Dermis microvascular lymphatic vessel endothelial cell (primary cell): ENCODE measurements at regions not wholly inside any gene's neighbourhood (a gene's known extent, or its start where the extent isn't known, plus 50 kb on each side); places are given as distances from the start of the nearest gene placed in this dataset.
"Not testable (repeated sequence)": the region's sequence is repeated elsewhere in the genome, so short reads cannot be mapped to it uniquely, and the experiment has no call there.

ENCODE experiments used
- DNase-seq, 2 donors: peaks; one replicate each; pipeline versions ENCODE4 v3.0.0 to v3.0.0-alpha.2; 2010; ENCODE audit warnings: low read depth in 2 of 2

DNA sequence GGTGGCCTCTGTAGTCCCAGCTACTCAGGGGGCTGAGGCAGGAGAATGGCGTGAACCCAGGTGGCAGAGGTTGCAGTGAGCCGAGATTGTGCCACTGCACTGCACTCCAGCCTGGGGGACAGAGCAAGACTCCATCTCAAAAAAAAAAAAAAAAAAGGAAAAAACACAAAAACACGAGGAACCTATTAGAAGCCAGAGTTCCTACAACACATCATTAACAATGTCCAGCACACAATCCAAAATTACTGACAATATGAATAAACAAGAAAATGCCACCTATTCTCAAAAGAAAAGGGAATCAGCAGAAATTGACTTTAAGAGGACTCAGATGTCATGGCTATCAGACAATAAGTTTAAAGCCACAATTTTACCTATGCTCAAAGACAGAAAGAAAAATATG, 57.3 kb upstream of the HS3ST3A1 start:
- DNase-seq, result not testable (repeated sequence)

DNA sequence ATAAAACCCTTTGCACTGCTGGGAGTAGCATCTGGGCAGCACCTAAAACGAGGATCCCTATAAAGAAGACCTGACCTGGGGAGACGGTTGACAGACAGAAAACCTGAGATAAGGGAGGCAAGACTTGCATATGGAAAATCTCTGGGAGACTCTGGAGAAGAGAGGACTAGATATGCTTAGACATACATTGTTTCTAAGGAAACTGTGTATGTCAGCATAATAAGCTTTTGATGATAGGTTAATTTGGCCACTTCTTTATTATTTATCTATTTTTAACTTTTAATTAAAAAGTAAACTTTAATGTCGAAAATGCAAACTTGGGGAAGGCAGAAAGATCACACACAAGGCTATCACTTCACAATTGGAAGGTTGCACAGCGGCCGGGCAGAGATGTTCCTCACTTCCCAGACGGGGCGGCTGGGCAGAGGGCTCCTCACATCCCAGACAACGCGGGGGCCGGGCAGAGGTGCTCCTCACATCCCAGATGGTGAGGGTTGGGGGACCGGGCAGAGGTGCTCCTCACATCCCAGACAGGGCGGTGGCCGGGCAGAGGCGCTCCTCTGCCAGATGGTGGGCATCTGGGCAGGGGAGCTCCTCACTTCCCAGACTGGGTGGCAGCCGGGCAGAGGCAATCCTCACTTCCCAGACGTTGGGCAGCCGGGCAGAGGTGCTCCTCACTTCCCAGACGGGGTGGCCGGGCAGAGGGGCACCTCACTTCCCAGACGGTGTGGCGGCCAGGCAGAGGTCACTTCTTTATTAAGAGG, 64.3 kb upstream of the HS3ST3A1 start:
- DNase-seq, result no peak

DNA sequence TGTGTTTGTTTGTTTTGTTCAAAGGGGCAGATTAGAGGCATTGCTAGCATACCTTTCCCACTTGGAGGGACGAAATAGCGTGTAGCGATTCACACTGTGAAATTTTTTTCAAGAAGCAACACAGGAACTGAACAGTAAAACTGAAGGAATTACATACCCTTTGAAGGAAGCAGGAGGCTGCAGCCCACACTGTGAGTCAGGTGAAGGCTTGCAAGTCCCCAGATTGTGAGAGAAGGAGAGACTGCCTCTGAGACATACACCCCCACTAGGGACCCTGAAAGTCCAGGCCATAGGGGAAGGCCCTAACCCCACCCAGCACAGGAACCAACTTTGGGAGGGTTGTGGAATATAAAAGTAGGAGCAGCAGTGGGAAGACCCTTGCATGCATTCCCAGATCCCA, 69.6 kb upstream of the HS3ST3A1 start:
- DNase-seq, result no peak

DNA sequence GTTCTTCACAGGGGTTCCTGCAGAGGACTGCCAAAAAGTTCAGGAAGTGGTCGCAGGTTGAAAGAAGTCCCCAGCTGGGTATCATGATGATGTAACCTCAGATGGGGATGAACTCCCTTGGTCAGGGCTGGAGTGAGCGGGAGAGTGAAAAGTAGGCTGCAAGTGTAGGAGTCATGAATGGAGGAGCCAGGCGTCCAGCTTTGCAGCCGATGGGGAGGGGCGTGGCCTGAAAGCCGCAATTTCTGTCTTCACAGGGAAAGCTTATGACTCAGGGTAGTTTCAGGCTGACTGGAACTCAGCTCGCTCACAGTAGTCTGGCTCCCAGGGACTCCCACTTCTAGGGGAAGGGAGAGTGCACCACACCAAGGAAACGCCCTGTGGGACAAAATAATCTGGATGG, 70.0 kb upstream of the HS3ST3A1 start:
- DNase-seq, result no peak

DNA sequence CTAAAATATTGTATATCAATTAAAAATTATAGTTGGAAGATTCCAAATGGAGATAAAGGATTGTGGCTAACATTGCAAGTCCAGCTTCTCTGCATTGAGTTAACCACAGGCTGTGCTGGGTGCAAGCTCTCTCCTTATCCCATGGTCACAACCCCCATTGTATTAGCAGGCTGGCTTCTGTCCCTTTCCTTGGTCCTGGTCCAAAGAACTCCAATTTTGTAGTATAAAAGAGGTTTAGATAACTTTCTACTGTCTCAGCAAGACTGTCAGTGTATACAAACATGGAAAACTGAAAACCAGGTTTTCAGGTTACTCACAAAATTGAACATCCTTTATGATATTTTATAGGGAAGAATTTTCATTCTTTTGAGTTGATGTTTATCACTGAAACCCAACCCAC, 76.6 kb upstream of the HS3ST3A1 start:
- DNase-seq, result no peak

DNA sequence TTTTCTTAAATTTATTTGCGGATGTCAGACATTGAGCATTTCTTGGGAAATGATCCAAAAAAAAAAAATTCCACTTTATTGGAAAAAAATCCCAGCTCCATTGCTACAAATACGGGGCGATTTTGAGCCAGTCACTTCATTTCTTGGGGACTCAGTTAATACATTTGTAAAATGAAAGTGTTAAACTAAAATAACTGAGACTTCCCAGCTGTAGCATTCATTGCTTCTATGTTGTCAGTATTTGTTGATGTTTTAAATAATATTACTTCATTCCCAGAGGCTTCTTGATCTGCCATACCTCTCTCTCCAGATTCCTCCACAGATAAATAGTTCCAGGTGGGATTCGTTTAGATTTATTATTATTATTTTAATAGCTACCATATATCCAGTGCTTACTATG, 77.1 kb upstream of the HS3ST3A1 start:
- DNase-seq, result no peak

DNA sequence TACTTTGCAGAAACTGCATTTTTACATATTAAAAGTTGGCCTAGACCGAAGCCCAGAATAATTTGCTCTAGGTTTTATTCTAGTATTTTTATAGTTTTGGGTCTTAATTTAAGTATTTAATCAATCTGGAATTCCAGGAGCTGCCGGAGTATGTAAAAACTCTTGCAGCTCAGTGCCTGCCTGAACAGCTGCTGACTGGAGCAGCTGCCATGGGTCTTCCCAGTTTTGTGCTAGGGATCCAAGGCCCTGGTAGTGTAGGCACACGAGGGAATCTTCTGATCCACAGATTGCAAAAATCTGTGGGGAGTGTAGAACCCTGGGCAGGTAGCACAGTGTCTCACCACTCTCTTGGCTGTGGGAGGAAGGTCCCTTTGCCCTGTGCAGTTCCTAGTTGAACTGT, 87.0 kb upstream of the HS3ST3A1 start:
- no peak for DNase-seq

DNA sequence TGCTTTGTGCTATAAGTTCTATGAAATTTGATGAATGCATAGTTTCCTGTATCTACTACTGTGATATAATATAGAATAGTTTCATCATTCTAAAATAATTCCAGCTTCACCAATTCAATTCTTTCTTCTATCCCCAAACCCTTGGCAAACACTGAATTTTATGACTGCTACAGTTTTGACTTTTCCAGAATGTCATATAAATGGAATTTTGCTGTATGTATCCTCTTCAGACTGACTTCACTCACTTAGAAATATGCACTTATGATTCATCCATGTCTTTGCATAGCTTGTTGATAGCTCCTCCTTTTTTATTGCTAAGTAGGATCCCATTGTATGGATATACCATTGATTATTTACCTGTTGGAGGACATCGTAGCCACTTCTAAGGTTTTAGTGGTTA, 89.1 kb upstream of the HS3ST3A1 start:
- no peak for DNase-seq

DNA sequence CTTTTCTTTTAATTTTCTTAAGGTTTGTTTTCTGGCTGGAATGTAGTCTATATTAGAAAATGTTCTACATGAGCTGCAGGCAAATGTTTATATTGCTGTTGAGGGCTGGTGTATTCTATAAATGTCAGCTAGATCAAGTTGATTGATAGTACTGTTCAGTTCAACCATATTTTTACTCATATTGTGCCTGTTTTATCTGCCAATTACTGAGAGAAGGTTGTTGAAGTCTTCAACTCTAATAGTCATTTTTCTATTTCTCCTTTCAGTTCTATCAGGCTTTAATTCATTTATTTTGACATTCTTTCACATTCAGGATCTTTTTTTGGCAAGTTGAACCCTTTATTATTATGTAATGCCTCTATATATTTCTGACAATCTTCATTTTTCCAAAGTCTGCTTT, 93.2 kb upstream of the HS3ST3A1 start:
- DNase-seq, result no peak

DNA sequence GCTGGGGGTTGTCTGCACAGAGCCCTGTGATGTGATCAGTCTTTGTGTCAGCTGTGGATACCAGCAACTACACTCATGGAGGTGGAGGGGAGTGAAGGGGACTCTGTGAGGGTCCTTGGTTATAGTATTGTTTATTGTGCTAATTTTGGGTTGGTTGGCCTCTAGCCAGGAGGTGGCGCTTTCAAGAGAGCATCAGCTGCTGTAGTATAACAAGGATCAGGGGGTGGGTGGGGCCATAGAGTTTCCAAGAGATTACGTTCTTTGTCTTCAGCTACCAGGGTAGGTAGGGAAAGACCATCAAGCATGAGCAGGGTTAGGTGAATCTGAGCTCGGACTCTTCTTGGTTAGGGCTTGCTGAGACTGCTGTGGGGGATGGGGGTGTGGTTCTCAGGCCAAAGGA, 97.1 kb upstream of the HS3ST3A1 start:
- DNase-seq, result no peak

DNA sequence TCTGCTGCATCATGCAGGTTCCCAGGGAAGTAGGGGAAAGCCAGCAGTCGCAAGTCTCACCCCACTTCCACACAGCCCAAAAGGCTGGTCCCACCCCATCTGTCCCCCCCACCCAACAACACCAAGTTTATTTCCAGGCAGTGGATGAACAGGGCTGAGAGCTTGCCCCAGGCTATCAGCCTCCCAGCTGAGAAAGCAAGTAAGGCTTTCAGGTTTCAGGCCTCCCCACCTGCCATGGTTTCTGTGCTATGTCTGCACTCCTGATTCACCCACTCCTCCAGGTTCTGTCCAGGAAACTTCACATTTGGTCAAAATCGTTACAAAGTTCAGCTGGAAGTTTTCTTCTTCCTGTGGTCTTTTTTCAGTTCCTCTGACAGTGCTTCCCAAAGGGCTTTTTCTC, 97.5 kb upstream of the HS3ST3A1 start:
- no peak for DNase-seq

DNA sequence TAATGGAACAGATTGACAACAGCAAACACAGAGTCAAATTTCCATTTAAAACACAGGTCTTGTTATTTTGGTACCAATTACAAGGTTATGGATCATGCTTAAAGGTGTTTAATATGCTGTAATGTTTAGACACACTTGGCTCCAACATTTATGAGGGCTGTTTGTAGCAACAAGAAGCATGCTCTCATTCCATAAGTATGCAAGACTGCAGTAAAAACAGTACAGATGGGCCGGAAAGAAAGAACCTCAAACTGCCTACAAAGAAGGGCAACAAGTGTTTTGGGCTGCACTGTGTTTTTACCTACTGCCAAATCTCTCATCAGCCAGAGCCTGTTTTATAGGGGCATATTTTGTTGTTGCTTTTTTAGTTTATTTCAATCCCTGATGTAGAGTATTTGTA, 100.5 kb upstream of the HS3ST3A1 start:
- DNase-seq, result no peak

DNA sequence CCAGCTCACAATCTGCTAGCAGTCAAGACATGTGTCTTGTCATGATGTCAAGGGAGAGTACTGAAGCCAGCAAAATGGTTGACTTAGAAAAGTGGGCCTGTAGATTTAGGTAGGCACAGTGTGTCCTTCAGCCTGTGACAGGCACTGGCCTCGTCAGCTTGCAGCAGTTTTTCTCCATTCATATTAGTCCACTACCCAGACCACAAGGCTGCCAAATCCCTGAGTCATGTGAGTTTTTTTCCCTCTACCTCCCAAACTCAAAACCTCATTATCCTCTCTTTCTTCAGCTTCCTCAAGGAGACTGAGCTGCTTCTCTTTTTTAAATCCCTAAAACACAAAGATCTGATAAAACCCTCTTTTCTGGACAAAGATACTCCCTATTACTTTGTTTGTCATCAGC, 102.6 kb upstream of the HS3ST3A1 start:
- DNase-seq, result no peak

DNA sequence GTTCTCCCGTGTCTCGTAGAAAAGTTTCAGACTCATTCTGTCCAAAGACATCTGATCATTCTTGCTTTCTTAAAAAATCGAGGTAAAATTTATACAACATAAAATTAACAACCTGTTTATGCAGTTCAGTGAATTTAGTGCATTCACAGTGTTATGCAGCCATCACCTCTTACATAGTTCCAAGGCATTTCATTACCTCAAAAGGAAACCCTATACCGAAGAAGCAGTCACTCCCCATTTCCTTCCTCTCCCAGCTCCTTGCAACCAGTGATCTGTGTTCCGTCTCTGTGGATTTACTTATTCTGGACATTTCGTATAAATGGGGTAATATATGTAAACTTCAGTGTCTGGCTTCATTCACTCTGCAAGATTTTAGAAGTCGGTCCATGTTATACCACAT, 103.5 kb upstream of the HS3ST3A1 start:
- DNase-seq, result no peak

DNA sequence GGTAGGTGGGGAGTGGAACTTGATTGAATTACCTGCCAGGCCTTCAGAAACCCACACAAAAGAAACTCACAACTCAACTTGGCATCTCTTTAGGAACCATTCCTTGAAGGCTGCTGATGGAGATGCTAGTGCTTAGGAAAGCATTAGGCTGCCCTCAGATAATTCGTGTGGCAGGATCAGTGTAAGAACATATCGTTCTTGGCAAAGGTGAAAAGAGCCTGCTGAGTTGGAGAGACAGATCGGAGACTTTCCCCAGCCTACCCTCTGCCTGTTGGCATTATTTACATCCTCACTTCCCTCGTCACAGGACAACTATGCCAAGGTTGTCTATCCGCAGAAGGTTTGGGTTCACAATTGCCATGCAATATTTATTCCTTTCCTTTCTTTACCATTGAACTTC, 120.0 kb upstream of the HS3ST3A1 start:
- no peak for DNase-seq

DNA sequence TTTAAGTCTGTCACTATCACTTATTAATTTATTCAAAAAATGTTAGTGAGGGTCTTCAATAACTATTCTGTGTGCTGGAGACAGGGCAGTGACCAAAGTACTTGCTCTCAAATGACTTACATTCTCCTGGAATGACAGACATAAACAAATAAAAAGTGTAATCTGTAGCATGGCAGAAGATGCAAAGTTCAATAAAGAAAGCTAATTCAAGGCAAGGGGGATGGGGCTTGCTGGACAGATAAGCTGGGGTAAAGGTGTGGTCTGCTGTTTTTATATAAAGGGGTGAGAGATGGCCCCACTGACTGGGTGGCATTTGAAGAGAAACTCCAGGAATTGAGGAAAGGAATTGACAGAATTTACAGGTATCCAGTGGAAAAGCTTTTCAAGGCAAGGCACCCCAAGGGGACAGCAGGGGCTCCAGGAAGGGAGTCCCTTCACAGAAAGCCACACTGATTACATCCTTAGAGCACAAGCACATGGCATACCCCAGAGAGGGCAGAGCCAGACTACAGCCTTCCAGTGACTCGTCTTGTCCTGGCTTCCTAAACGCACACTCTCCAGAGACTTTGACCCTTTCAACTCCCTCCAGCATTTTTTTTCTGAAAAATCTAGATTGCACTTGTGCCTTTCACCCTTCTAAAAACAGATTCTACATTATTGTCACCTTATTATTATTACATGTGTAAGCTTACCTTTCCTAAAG, 123.7 kb upstream of the HS3ST3A1 start:
- no peak for DNase-seq

DNA sequence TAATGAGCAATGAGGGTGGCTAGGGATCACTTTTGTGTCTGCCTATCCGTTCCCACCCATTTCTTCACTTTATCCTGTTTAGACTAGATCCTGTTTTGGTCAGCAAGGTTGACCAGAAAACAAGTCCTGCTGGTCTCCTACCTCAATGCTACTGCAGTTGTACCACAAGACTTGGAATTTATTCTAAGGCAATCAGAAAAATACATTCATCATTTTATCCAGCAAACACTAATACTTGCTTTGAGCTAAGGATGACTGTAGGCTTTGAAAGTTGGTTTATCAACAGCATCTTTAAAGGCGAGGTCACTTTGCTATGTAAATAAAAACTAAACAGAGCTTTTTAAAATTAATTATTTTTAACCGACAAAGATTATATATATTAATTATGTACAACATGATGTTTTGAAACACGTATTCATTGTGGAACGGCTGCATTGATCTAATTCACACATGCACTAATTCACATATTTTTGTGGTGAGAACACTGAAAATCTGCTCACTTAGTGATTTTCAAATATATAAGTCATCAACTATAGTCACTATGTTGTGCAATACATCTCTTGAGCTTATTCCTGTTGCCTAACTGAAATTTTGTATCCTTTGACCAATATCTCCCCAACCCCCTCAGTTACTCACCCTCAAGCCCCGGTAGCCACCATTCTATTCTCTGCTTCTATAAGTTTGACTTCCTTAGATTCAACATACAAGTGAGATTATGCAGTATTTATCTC, 125.9 kb upstream of the HS3ST3A1 start:
- DNase-seq, result no peak

DNA sequence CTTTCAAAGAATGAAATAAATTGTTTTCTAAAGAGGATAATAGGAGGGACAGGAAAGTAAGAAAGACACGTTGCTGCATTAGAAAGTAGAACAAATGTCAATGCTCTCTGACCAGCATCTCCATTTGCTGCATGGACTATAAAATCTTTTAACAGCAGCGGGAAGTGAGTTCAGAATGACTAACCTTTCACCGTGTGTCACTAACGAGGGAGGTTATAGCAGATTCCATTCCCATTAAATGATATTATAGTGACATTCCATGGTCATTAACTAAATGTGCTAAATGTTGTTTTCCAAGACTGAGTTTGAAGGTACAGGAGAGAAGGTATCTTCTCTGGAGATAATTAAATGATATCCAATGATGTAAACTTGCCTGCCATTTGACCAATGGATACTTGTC, 127.1 kb upstream of the HS3ST3A1 start:
- DNase-seq, result no peak

DNA sequence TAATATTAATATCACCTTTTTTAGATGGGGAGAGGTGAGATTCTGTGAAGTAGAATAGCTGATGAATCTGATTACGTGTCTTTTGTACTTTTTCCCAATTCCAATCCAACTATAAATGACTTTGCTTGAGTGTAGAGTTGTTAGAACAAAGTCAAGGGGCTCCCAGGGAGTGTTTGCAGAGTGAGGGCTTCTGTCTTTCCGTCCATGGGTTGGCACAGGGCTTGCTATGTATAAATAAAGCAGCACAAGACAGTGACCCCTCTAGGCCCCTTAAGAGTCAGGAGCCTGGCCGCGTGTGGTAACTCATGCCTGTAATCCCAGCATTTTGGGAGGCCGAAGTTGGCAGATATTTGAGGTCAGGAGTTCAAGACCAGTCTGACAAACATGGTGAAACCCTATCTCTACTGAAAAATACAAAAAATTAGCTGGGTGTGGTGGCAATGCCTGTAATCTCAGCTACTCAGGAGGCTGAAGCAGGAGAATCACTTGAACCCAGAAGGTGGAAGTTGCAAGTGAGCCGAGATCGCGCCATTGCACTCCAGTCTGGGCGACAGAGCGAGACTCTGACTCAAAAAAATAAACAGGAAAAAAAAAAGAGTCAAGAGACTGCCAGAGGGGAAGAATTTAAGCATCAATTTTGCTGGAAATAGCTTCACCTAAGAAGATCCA, 127.9 kb upstream of the HS3ST3A1 start:
- DNase-seq, result no peak

DNA sequence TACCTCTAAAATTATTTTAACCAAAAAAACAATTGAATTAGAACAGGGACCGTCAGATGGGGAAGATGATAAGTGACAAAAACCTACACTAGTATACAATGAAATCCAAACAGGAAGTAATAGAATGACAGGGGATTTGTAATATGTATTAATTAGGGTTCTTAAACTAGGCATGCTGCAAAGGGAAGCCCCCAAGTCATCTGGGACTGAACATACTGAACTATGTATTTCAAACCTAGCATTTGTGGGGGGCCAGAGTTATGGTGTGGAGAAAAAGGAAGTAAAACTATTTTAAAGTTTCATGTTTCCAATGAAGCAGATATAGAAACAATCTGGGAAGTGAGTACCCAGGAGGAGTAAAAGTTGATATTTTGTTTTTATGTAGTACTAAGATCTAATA, 133.2 kb upstream of the HS3ST3A1 start:
- DNase-seq, result no peak

DNA sequence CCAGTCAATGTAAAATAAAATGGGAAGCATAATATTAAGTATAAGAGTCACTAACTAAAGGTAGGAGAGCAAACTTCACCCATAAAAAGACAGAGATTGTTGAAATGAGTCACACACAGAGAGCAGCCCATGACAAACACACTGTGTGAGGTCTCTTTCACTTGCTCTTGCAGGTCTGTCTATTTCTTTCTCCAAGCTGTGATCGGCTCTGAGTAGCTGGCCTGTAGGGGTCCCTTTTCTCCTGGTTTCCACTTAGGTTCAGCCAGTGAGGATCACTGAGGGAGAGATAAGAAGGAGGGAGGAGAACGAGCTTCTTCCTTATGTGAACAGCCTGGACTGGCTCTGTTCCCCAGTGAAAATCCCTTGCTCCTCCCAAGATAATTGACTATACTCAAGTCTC, 133.7 kb upstream of the HS3ST3A1 start:
- no peak for DNase-seq

DNA sequence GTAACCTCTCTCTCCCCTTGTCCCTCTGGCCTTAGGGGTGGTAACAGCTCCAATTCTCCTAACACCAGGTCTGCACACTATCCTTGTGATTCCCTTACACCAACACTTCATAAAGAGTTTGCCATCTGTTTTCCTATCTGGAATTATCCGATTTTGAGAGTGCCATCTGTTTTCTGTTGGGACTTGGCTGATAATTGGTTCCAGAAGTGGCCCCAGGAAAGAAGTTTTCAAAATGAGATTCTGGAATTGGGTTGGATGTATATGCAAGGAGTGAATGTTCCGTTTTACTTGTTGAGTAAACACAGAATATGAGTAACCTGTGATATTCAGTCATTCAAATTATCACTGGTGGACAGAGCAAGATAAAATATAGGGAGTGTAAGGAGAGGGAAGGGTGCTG, 134.1 kb upstream of the HS3ST3A1 start:
- no peak for DNase-seq
